Caki2 (cell line): ENCODE measurements at regions not wholly inside any gene's neighbourhood (a gene's known extent, or its start where the extent isn't known, plus 50 kb on each side); places are given as distances from the start of the nearest gene placed in this dataset.
"Not testable (repeated sequence)": the region's sequence is repeated elsewhere in the genome, so short reads cannot be mapped to it uniquely, and the experiment has no call there.

Source experiments
- DNase-seq: peaks from one replicate; pipeline ENCODE4 v3.0.0-alpha.2; 2015; ENCODE audit warnings: low read depth
- in situ Hi-C: cut with HindIII; loops from 2 replicates; pipeline ENCODE4 v1.10.0; 2016; ENCODE audit warnings: low sequenced_read_pairs, low pct_unique_long_range_greater_than_20kb, mixed read lengths

DNA sequence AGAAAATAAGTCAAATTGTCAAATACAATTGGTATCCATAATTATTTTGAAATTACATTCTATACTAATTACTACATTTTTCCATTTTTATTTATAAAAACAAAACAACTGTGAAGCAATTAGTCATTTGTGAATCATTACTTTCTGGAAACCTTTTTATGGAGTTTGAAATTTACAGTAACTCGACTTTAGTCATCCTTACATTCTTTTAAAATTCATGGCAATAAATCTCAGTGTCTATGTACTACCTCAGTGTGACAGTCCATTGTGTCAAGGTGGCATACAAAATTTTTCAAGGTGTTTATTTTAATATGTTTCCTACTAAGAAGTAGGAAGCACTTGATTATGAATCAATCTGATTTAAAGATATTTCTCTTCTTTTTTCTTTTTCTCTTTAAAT, 1949.4 kb upstream of the RAG2 start:
- in situ Hi-C loops, result no loop called here
- DNase-seq, result no peak

DNA sequence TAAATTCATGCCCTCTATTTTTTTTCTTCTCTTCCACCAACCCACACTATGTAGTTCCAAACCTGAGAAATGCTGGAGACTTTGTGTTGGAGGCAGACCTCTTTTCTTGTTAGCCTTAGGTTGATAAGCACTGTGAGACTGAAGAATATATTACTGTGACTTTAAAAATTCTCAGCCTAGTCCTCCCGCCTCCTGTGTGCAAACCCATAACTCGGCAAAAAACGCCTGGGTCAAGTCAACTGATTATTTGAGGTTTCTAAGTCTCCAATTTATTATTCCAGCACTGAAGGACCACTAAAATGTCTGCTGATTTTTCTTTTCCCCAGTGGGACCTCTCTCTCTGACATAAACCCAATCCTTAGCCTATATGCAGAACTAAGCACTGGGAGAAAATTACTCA, 1946.0 kb upstream of the RAG2 start:
- in situ Hi-C loops, result no loop called here

DNA sequence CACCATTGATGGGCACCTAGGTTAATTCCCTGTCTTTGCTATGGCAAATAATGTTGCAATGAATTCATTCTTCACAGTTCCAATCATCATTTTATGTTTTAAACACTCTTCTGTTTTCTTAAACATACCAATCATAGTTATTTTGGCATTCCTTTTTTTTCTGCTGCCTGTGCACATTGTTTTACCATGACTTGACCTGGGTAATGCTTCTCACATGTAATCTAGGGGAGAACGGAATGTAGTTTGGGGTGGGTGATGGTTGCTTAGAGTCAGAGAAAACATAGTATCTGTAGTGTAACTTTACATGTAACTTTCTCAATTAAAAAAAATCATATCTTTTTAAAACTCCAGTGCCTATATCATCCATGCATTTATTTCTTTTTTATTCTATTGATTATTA, 1945.3 kb upstream of the RAG2 start:
- no peak for DNase-seq
- in situ Hi-C loops, result no loop called here

More for the DNA sequence above, 1946.0 kb upstream of the RAG2 start:
- DNase-seq, result no peak

DNA sequence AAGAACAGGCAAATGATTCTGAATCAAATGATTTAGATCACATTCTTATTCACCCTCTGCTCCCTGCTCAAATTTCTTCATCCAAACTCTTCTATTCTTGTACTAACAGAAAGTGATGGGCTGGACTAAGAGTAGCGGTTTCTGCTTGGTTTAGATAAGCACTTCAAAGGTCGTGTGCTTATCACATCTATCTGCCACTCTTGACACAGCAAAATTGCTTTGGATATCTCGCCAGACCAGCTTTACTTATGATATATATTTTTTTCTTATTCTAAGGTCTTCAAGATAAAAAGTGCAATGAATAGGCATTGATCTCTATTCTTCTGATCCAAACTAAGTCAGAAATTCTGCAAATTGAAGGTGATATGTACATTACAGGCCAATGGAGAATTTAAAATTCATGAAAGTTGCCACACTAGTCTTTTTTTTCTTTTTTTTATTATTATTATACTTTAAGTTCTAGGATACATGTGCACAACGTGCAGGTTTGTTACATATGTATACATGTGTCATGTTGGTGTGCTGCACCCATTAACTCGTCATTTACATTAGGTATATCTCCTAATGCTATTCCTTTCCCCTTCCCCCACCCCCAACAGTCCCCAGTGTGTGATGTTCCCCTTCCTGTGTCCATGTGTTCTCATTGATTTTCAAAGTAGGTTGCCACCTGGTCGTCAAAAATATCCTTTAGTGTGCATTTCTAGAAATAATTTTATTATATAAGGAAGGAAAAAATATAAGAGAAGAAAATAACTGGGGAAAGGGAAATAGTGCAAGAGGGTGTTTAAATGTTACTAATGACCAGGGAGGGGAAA, 1941.0 kb upstream of the RAG2 start:
- in situ Hi-C loops, result no loop called here
- no peak for DNase-seq

DNA sequence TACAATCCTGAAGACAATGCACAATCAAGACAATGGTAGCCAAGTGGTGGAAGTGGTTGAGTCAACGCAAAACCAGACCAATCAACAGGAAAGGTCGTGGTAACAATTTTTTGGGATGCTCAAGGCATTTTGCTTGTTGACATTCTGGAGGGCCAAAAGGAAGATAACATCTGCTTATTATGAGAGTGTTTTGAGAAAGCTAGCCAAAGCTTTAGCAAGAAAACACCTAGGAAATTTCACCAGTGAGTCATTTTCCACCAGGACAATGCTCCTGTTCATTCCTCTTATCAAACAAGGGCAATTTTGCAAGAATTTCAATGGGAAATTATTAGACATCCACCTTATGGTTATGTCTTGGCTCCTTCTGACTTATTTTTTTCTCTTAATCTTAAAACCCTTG, 1932.2 kb upstream of the RAG2 start:
- in situ Hi-C loops, result no loop called here
- no peak for DNase-seq

DNA sequence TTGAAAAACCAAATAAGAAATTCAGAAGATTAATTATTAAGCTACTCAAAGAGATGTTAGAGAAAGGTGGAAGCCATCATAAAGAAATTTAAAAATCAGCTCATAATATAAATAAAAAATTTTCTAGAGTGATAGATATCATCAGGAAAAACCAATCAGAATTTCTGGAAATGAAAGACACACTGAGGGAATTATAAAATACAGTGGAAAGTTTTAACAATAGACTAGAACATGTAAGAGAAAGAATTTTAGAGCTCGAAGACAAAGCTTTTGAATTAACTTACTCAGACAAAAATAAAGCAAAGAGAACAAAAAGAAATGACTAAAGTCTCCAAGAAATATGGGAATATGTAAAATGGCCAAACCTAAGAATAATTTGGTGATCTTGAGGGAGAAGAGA, 1926.9 kb upstream of the RAG2 start:
- no peak for DNase-seq
- in situ Hi-C loops, result no loop called here

DNA sequence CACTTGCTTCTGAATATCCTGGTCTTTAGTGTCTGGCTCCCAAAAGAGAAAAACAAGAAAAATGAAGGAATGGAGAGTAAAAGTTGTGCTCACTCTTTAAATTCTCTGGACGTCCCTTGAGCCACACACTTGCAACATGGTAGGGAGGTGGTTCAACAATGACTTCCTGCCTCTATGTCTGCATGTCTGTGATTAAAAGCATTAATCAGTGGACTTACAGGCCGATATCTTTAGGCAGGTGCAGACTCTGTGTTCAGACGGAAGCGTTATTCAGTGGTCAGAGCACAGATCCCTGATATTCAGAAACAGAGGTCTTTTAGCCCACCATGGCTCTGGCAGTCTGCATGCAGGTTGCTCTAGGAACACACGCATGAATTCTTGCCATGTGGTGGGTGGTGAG, 1920.0 kb upstream of the RAG2 start:
- no peak for DNase-seq
- in situ Hi-C loops, result no loop called here

DNA sequence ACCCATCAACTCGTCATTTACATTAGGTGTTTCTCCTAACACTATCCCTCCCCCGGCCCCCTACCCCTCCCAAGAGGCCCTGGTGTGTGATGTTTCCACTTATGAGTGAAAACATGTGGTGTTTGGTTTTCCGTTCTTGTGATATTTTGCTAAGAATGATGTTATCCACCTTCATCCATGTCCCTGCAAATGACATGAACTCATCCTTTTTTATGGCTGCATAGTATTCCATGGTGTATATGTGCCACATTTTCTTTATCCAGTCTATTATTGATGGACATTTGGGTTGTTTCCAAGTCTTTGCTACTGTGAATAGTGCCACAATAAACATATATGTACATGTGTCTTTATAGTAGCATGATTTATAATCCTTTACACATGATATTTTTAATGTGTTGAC, 1914.8 kb upstream of the RAG2 start:
- DNase-seq, in situ Hi-C loops: not testable (repeated sequence)

DNA sequence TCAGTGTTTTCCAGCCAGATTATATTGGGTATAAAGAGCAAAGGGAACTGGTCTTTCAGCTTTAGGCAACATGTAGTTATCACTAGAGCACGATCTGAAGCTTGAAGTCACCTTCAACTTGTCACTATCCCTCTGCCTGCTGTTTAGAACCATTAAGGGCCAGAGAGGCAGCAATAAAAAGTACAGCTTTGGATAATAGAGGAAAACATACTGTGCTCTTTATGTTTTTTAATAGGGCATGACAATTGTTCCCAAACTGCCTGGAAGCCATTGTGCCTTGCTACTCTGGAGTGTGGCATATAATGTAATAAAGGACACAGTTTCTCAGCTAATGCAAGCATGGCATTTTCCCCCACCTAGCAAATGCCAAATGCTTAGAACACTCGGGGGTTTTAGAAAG, 1912.0 kb upstream of the RAG2 start:
- DNase-seq, result no peak
- in situ Hi-C loops, result no loop called here

DNA sequence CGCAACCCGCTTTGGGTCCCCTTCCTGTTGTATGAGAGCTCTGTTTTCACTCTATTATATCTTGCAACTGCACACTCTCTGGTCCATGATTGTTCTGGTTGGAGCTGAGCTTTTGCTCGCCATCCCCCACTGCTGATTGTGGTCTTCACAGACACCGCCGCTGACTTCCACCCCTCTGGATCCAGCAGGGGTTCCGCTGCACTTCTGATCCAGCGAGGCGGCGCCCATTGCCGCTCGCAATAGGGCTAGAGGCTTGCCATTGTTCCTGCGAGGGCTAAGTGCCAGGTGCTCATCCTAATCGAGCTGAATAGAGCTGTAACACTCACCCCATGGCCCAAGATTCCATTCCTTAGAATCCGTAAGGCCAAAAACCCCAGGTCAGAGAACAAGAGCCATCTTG, 1905.8 kb upstream of the RAG2 start:
- DNase-seq, result no peak
- in situ Hi-C loops, result no loop called here

DNA sequence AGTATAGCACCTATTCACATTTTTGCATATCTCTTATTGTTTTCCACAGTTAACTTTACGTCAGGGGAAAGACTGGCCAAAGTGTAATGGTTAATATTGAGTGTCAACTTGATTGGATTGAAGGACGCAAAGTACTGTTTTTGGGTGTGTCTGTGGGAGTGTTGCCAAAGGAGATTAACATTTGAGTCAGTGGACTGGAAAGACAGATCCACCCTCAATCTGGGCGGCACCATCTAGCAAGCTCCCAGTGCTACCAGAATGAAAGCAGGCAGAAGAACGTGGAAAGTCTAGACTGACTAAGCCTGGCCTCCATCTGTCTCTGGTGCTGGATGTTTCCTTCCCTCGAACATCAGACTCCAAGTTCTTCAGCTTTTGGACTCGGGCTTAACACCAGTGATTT, 1900.7 kb upstream of the RAG2 start:
- in situ Hi-C loops, result no loop called here

DNA sequence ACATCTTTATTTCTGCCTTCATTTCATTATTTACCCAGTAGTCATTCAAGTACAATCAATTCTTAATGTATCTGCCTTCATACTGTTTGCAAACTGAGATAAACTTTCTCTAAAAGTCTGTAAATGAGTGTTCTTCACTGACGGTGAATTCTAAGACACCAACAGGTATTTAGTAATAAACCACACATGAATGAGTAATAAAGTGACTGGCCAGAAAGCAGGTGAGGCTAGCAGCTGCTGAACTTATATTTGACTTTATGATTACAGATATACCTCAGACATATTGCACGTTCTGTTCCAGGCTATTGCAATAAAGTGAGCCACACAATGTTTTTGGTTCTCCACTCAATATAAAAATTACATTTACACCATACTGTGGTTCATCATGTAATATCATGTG, 1894.0 kb upstream of the RAG2 start:
- no peak for DNase-seq
- in situ Hi-C loops, result no loop called here

More for the DNA sequence above, 1900.7 kb upstream of the RAG2 start:
- no peak for DNase-seq

DNA sequence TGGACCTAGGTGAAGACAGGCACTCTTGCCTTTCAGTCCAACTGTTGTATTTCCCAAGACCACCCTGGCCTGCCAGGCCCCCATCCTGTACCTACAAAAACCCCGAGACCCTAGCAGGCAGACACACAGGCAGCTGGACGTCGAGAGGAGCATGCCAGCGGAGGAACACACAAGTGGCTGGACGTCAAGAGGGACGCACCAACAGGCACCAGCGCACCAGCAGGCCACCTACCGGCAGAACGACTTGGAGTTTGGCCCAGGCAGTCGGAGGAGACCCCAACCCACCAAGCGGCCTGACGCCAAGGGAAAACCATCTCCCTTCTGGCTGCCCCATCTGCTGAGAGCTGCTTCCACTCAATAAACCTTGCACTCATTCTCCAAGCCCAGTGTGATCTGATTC, 1883.4 kb upstream of the RAG2 start:
- DNase-seq, result no peak
- in situ Hi-C loops, result no loop called here

DNA sequence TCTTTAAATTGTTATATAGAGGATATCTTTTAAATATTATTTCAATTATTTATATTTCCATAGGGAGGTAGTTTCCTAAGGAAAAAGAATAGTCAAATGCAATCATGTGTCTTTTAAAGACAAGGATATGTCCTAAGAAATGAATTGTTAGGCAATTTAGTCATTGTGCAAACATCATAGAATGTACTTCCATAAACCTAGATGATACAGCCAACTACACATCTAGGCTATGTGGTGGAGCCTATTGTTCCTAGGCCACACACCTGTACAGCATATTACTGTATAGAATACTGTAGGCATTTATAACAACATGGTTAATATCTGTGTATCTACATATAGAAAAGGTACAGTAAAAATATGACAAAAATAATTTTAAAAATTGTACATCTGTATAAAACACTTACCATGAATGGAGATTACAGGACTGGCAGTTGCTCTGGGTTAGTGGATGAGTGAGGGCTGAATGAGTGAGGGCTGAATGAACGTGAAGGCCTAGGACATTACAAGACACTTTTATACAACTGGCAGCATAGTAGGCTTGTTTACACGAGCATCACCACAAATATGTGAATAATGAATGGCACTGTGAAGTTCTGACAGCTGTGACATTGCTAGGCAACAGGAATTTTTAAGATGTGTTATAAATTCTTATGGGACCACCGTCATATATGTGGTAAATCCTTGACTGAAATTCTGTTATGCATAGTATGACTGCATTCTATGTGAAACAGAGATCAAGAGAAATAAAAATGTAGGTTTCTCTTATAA, 1879.0 kb upstream of the RAG2 start:
- in situ Hi-C loops, result no loop called here
- DNase-seq, result no peak

DNA sequence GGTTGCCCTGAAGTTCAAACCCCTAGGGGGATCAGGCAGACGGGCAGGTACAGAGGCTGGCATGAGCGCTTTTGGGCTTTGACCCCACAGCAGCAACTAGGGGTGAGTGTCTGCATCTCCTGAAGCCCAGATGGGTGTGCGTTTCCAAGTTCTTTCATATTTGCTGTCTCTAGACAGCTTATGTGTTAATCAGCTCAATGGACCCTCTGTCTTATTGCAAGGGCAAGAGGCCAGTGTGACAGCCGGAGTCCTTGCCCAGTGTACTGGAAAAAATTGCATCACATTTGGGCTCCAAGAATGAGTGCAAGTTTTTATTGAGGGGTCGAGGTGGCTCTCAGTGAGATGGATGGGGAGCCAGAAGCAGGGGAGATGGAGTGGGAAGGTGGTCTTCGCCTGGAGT, 1863.7 kb upstream of the RAG2 start:
- DNase-seq, result no peak
- in situ Hi-C loops, result no loop called here

DNA sequence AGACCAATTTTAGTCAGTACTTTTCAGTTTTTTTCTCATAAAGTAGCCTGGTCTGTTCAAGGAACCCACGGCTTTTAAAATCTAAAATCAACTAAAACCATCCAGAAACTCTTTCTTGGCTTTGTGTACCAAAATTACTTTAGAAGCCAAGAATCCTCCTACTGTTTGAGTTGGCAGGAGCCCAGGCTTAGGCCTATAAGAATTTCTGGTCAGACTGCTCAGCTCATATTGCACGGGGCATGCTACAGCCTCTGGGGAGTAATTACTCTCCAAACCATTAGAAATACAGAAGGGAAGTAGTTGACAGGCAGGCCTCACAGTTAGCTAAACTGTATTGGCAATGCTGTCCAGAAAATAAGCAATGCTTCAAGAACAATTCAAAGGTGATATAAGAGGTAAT, 1862.9 kb upstream of the RAG2 start:
- DNase-seq, result no peak
- in situ Hi-C loops, result no loop called here

DNA sequence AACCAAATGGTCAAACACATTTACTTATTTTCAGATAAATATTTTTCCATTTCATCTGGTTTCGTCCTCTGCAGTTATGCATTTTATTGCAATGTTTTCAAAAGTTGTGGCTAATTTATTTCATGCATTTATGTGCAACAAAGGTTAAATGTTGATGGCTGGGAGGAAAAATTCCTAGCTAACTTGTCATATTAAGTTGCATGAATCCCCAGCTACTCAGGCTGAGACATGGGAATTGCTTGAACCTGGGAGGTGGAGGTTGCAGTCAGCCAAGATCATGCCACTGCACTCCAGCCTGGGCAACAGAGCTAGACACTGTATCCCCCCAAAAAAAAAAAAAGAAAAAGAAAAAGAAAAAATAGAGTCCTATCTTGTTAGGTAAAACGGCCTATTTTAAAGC, 1862.4 kb upstream of the RAG2 start:
- no peak for DNase-seq
- in situ Hi-C loops, result no loop called here

DNA sequence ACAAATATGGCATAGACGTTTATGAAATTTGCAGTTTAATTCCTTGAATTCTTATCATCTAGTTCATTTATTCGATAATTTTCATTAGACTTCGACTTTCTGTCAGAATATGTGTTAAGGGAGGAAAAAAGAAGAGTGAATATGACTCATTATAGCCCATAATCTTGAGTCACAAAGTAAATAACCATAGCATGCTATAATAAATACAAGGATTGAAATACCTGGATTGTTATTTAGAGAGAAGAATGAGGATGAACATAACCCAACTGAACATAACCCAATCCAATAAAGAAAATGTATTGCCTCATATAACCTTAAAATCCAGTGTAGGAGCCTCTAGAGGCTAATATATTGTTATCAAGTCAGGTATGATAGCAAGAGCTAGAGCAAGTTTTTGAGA, 1858.3 kb upstream of the RAG2 start:
- no peak for DNase-seq
- in situ Hi-C loops, result no loop called here

DNA sequence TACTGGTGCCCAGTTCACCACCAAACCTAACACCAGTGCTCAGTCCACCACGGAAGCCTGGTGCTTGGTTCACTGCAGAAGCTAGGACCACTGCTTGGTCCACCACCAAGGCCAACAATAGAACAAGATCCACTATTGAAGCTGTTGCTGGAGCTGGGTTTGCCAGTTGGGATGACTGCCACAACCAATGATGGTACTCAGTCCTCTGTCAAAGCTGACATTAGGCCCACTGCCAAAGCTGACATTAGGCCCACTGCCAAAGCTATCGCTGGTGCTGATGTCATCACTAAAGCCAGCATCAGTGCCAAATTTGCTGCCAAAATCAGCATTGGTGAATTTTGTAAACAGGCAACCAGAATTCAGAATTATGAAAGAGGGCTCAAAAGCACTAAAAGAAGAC, 1850.2 kb upstream of the RAG2 start:
- in situ Hi-C loops, result no loop called here
- DNase-seq, result no peak

DNA sequence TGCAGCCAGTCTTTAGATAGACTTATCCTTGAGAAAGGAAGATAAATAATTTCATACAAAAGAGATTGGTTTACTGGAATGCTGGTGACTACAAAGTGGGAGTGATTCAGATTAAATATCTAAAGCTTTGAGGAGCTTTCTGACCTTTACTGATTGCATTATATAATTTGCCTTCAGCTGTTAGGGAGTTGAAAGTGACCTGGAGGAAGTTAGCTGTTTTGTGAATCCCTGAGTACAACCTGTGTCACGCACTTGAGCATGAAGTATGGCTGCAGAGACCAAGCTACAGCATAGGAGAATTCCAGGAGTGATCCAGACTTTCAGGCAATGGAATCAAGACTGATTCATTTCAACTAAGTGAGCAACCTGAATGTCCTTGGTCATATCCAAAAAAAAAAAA, 1848.3 kb upstream of the RAG2 start:
- DNase-seq, result no peak

More for the DNA sequence above, 1848.3 kb upstream of the RAG2 start:
- in situ Hi-C loops, result no loop called here
